ENCODE measurements at regions not wholly inside any gene's neighbourhood (a gene's known extent, or its start where the extent isn't known, plus 50 kb on each side); places are given as distances from the start of the nearest gene placed in this dataset.
A peak's percentile ranks its signal among the peaks of the same experiment; 100 is the strongest.

- no peak for ATAC-seq (ENCODE audit: insufficient read depth, low read depth)
Observed at GRCh38 chr1:191648939-191649338, 509.3 kb upstream of the RGS18 start.

GRCh38 chr1:191662051-191662450 lies 496.2 kb upstream of the RGS18 start:
- TF ChIP-seq EZH2 (IDR thresholded peaks at IDR 0.05; ENCODE audit: borderline replicate concordance, low read depth, low read length, severe bottlenecking) (no peak), CTCF (IDR thresholded peaks at IDR 0.05; ENCODE audit: borderline replicate concordance, extremely low read depth, low read length, poor library complexity, severe bottlenecking) (no peak)
- H3K4me2 ChIP-seq (ENCODE audit: insufficient read depth, low read length): no peak overlapping the region
- H3K36me3 ChIP-seq (ENCODE audit: insufficient read depth, low read length): no peaks in the 10 kb centered on the region
- H3K79me2 ChIP-seq (ENCODE audit: insufficient read depth, low read length): no peaks in the 10 kb centered on the region
- no peaks in the 10 kb centered on the region for H3K27me3 ChIP-seq (ENCODE audit: insufficient read depth, low read length, poor library complexity)
- H3K4me1 ChIP-seq (ENCODE audit: insufficient read depth, low read length): no peaks in the 10 kb centered on the region
- H3K9ac ChIP-seq (ENCODE audit: low read depth, low read length): no peak overlapping the region
- no peak overlapping the region for H2AFZ ChIP-seq (ENCODE audit: low read depth, low read length)
- H3K27ac ChIP-seq (ENCODE audit: low read length): no peak overlapping the region
- H3K4me3 ChIP-seq (ENCODE audit: low read depth in 1 of 2, low read length in 2 of 2): no peak overlapping the region
- no peaks in the 10 kb centered on the region for H3K9me3 ChIP-seq (ENCODE audit: insufficient read depth, low read length, severe bottlenecking)
- H4K20me1 ChIP-seq (ENCODE audit: insufficient read depth, low read length): no peaks in the 10 kb centered on the region
- DNase-seq (no peak), ATAC-seq (ENCODE audit: insufficient read depth, low read depth) (no peak)

More at GRCh38 chr1:191648939-191649338, 509.3 kb upstream of the RGS18 start:
- no peaks in the 10 kb centered on the region for H3K36me3 ChIP-seq (ENCODE audit: insufficient read depth, low read length)
- H4K20me1 ChIP-seq (ENCODE audit: insufficient read depth, low read length): no peaks in the 10 kb centered on the region
- H3K9ac ChIP-seq (ENCODE audit: low read depth, low read length): no peak overlapping the region
- H3K4me2 ChIP-seq (ENCODE audit: insufficient read depth, low read length): no peak overlapping the region
- H3K9me3 ChIP-seq (ENCODE audit: insufficient read depth, low read length, severe bottlenecking): no peaks in the 10 kb centered on the region
- no peaks in the 10 kb centered on the region for H3K27me3 ChIP-seq (ENCODE audit: insufficient read depth, low read length, poor library complexity)
- H3K4me1 ChIP-seq (ENCODE audit: insufficient read depth, low read length): no peaks in the 10 kb centered on the region
- no peak overlapping the region for H2AFZ ChIP-seq (ENCODE audit: low read depth, low read length)
- no peak overlapping the region for H3K4me3 ChIP-seq (ENCODE audit: low read depth in 1 of 2, low read length in 2 of 2)
- TF ChIP-seq CTCF (IDR thresholded peaks at IDR 0.05; ENCODE audit: borderline replicate concordance, extremely low read depth, low read length, poor library complexity, severe bottlenecking) (no peak), EZH2 (IDR thresholded peaks at IDR 0.05; ENCODE audit: borderline replicate concordance, low read depth, low read length, severe bottlenecking) (no peak)
- DNase-seq: no peak
- H3K79me2 ChIP-seq (ENCODE audit: insufficient read depth, low read length): no peaks in the 10 kb centered on the region
- no peak overlapping the region for H3K27ac ChIP-seq (ENCODE audit: low read length)

GRCh38 chr1:191662746-191663145 lies 495.5 kb upstream of the RGS18 start:
- no peak for DNase-seq
- no peaks in the 10 kb centered on the region for H3K4me1 ChIP-seq (ENCODE audit: insufficient read depth, low read length)
- no peaks in the 10 kb centered on the region for H3K79me2 ChIP-seq (ENCODE audit: insufficient read depth, low read length)
- H3K27me3 ChIP-seq (ENCODE audit: insufficient read depth, low read length, poor library complexity): no peaks in the 10 kb centered on the region
- no peak overlapping the region for H2AFZ ChIP-seq (ENCODE audit: low read depth, low read length)
- no peak overlapping the region for H3K4me3 ChIP-seq (ENCODE audit: low read depth in 1 of 2, low read length in 2 of 2)
- no peak for ATAC-seq (ENCODE audit: insufficient read depth, low read depth)
- no peak overlapping the region for H3K9ac ChIP-seq (ENCODE audit: low read depth, low read length)
- H3K4me2 ChIP-seq (ENCODE audit: insufficient read depth, low read length): no peak overlapping the region
- no peaks in the 10 kb centered on the region for H3K9me3 ChIP-seq (ENCODE audit: insufficient read depth, low read length, severe bottlenecking)
- no peak for TF ChIP-seq CTCF (IDR thresholded peaks at IDR 0.05; ENCODE audit: borderline replicate concordance, extremely low read depth, low read length, poor library complexity, severe bottlenecking)
- no peak for TF ChIP-seq EZH2 (IDR thresholded peaks at IDR 0.05; ENCODE audit: borderline replicate concordance, low read depth, low read length, severe bottlenecking)
- H4K20me1 ChIP-seq (ENCODE audit: insufficient read depth, low read length): no peaks in the 10 kb centered on the region
- no peak overlapping the region for H3K27ac ChIP-seq (ENCODE audit: low read length)
- H3K36me3 ChIP-seq (ENCODE audit: insufficient read depth, low read length): no peaks in the 10 kb centered on the region

GRCh38 chr1:191668525-191668924 lies 489.7 kb upstream of the RGS18 start:
- H4K20me1 ChIP-seq (ENCODE audit: insufficient read depth, low read length): no peaks in the 10 kb centered on the region
- H3K9ac ChIP-seq (ENCODE audit: low read depth, low read length): no peak overlapping the region
- DNase-seq: no peak
- no peaks in the 10 kb centered on the region for H3K36me3 ChIP-seq (ENCODE audit: insufficient read depth, low read length)
- peak overlapping the region; percentile 44; the same call in 1 of the 2 replicates for H2AFZ ChIP-seq (ENCODE audit: low read depth, low read length)
- ATAC-seq (ENCODE audit: insufficient read depth, low read depth): no peak
- no peak for TF ChIP-seq CTCF (IDR thresholded peaks at IDR 0.05; ENCODE audit: borderline replicate concordance, extremely low read depth, low read length, poor library complexity, severe bottlenecking)
- TF ChIP-seq EZH2 (IDR thresholded peaks at IDR 0.05; ENCODE audit: borderline replicate concordance, low read depth, low read length, severe bottlenecking): no peak
- no peak overlapping the region for H3K4me3 ChIP-seq (ENCODE audit: low read depth in 1 of 2, low read length in 2 of 2)
- H3K27me3 ChIP-seq (ENCODE audit: insufficient read depth, low read length, poor library complexity): no peaks in the 10 kb centered on the region
- H3K79me2 ChIP-seq (ENCODE audit: insufficient read depth, low read length): no peaks in the 10 kb centered on the region
- no peak overlapping the region for H3K4me2 ChIP-seq (ENCODE audit: insufficient read depth, low read length)
- H3K27ac ChIP-seq (ENCODE audit: low read length): no peak overlapping the region
- H3K9me3 ChIP-seq (ENCODE audit: insufficient read depth, low read length, severe bottlenecking): no peaks in the 10 kb centered on the region
- H3K4me1 ChIP-seq (ENCODE audit: insufficient read depth, low read length): no peaks in the 10 kb centered on the region
